ENCODE measurements at regions not wholly inside any gene's neighbourhood (a gene's known extent, or its start where the extent isn't known, plus 50 kb on each side); places are given as distances from the start of the nearest gene placed in this dataset.

DNA sequence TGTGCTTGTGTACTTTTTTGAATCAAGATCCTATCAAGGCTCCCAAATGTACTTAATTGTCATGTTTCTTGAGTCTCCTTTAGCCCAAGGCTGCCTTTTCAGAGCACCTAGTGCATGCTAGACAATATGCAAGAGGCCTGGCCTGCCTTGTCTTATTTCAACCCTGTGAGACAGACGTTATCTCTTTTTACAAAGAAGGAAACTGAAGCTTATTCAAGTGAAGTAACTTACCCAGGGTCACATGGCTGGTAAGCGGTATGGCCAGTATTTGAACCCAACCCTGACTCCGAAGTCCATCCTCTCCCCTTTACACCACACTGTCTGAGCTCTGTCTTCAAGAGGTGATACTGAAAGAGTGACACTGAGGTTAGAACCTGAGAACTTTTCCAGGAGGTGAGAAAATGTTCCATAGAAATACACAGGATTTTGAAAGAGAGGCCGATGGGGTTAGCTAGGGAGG lies 505.1 kb downstream of the FOXO1 start:
- H3K4me3 ChIP-seq = no peak overlapping the region
- H3K27ac ChIP-seq = no peak overlapping the region
- H3K36me3 ChIP-seq = no peaks in the 10 kb centered on the region
- intact Hi-C loops (cut with DNase I) = no loop called here
- TF ChIP-seq, protein P1, sequence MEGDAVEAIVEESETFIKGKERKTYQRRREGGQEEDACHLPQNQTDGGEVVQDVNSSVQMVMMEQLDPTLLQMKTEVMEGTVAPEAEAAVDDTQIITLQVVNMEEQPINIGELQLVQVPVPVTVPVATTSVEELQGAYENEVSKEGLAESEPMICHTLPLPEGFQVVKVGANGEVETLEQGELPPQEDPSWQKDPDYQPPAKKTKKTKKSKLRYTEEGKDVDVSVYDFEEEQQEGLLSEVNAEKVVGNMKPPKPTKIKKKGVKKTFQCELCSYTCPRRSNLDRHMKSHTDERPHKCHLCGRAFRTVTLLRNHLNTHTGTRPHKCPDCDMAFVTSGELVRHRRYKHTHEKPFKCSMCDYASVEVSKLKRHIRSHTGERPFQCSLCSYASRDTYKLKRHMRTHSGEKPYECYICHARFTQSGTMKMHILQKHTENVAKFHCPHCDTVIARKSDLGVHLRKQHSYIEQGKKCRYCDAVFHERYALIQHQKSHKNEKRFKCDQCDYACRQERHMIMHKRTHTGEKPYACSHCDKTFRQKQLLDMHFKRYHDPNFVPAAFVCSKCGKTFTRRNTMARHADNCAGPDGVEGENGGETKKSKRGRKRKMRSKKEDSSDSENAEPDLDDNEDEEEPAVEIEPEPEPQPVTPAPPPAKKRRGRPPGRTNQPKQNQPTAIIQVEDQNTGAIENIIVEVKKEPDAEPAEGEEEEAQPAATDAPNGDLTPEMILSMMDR (IDR thresholded peaks at IDR 0.05) = no peak
- no peak for DNase-seq
- no peak overlapping the region for H3K9ac ChIP-seq (ENCODE audit: low read depth in 2 of 2, low read length in 2 of 2)
- H3K4me1 ChIP-seq = no peaks in the 10 kb centered on the region
- H3K27me3 ChIP-seq = no peaks in the 10 kb centered on the region
- no peaks in the 10 kb centered on the region for H3K9me3 ChIP-seq

DNA sequence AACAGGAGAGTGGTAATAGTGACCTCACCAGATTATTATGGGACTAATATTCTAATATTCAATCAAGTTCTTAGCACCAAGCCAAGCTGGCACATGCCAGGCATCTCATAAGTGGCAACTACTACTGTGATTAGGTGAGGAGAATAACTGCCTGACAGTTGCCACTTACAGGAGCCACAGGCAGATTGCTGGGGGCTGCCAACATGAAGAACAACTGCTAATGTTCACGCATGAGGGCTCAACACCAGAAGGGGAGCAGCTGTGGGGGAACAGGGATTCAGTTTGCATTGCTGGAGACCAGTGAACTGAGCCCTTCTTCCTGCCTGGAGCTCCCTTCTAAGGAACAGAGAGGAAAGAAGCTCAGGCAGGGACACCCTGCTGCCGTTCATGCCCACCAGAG lies 504.5 kb downstream of the FOXO1 start:
- Histone ChIP-seq H3K36me3 (no peaks in the 10 kb centered on the region), H3K9me3 (no peaks in the 10 kb centered on the region), H3K4me3 (no peak overlapping the region), H3K27me3 (no peaks in the 10 kb centered on the region), H3K4me1 (no peaks in the 10 kb centered on the region), H3K27ac (no peak overlapping the region), H3K9ac (ENCODE audit: low read depth in 2 of 2, low read length in 2 of 2) (no peak overlapping the region)
- DNase-seq = no peak
- intact Hi-C loops (cut with DNase I) = no loop called here
- TF ChIP-seq, protein P1 (IDR thresholded peaks at IDR 0.05) = no peak

DNA sequence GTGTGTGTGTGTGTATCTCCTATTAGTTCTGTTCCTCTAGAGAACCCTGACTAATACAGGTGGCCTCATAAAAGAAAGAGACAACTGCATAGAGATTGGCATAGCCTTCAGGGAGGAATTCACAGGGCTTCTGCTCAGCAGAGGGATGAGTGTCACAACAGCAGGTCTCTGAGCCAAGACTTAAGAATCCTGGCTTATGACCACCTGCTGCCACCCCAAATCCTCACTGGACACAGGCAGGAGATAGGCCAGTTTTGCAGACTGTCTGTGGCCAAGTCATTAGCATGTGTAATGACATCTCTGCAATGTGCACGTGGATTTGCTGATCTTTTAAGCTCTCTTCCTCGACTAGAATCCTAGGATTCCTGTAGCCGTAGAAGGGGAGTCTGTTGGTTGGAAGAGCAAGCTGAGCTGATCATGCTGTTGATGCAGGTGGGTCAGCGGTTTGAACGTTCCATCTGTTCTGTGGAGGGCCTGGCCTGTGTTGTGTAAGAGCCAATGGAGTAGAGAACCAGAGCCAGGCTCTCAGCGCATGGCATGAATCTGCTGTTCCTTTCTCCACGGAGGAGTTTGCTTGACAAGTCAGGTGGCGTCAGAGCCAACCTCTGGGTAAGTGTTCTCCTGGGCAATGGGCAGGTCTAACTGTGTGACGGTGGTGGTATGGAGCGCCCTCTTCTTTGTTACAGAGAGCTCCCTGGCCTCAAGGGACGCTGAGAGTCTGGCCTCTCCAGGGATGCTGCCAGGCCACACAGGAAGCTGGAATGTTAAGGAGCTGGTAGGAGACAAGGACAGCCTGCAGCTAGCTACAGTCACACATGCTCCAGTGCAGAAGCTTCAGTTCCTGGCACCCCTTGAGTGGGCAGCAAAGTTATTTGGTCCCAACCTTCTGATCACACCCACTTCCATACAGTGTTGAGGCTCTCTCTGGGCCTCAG lies 503.1 kb downstream of the FOXO1 start:
- Histone ChIP-seq H3K4me1 (no peaks in the 10 kb centered on the region), H3K9ac (ENCODE audit: low read depth in 2 of 2, low read length in 2 of 2) (no peak overlapping the region), H3K27ac (no peak overlapping the region), H3K27me3 (no peaks in the 10 kb centered on the region), H3K4me3 (no peak overlapping the region), H3K36me3 (no peaks in the 10 kb centered on the region), H3K9me3 (no peaks in the 10 kb centered on the region)
- intact Hi-C loops (cut with DNase I) = no loop called here
- TF ChIP-seq, protein P1 (IDR thresholded peaks at IDR 0.05) = no peak
- no peak for DNase-seq

DNA sequence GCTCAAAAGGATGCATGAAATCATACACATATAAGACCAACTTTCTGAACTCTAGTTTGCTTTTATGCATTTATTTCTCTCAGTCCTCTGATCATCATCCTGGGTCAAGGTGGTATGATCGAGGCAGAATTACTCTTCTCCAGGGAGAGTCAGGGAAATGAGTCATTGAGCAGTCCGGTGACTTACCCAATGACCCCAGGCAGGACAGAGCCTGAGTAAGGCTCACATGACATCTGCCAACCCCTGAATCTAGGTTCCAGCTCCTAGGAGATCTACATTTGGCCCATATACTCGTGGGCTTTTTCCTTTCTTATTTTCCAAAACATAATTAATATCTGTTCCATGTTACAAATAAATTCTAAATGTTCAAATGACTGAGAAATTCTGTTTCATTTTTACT lies 502.3 kb downstream of the FOXO1 start:
- no peaks in the 10 kb centered on the region for H3K27me3 ChIP-seq
- intact Hi-C loops (cut with DNase I) = no loop called here

DNA sequence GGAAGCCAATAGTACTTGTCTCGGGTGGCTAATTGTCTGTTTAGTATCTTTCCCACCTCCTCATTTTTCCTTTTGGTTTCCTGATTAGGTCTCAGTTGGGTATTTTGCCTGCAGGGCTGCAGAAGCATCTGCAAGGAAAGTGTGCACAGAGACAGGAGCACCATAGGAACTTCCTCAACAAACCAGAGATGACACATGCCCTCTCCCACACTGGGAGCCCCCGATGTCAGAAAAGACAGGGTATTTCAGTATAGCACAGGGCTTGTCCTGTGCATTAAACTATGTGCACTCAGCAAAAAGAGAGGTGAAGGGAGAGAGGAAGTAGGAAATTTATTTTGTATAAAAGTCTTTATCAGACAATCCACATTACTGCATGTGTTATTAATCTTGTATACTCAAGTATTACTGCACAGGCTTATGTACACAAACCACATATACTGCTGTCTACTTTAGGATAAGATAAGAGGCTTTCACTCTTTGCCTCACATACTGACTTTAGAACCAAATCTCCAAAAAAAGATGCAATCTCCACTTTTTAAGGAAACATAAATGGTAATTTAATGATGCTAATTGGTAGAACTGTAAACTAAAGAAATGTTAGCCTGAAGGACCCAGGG lies 501.0 kb downstream of the FOXO1 start:
- no peak overlapping the region for H3K9ac ChIP-seq (ENCODE audit: low read depth in 2 of 2, low read length in 2 of 2)
- no peaks in the 10 kb centered on the region for H3K27me3 ChIP-seq
- no peaks in the 10 kb centered on the region for H3K9me3 ChIP-seq
- TF ChIP-seq, protein P1 (IDR thresholded peaks at IDR 0.05) = no peak
- no peak for DNase-seq
- no peaks in the 10 kb centered on the region for H3K4me1 ChIP-seq
- intact Hi-C loops (cut with DNase I) = no loop called here
- H3K4me3 ChIP-seq = no peak overlapping the region
- H3K27ac ChIP-seq = no peak overlapping the region
- no peaks in the 10 kb centered on the region for H3K36me3 ChIP-seq

More for the DNA sequence above, 502.3 kb downstream of the FOXO1 start:
- no peak overlapping the region for H3K4me3 ChIP-seq
- no peaks in the 10 kb centered on the region for H3K36me3 ChIP-seq
- H3K9ac ChIP-seq (ENCODE audit: low read depth in 2 of 2, low read length in 2 of 2) = no peak overlapping the region
- no peak for DNase-seq
- TF ChIP-seq, protein P1 (IDR thresholded peaks at IDR 0.05) = no peak
- H3K4me1 ChIP-seq = no peaks in the 10 kb centered on the region
- H3K27ac ChIP-seq = no peak overlapping the region
- no peaks in the 10 kb centered on the region for H3K9me3 ChIP-seq

Measured in colonic mucosa (tissue), 4 donors.